ENCODE measurements at regions not wholly inside any gene's neighbourhood (a gene's known extent, or its start where the extent isn't known, plus 50 kb on each side); places are given as distances from the start of the nearest gene placed in this dataset.

DNA sequence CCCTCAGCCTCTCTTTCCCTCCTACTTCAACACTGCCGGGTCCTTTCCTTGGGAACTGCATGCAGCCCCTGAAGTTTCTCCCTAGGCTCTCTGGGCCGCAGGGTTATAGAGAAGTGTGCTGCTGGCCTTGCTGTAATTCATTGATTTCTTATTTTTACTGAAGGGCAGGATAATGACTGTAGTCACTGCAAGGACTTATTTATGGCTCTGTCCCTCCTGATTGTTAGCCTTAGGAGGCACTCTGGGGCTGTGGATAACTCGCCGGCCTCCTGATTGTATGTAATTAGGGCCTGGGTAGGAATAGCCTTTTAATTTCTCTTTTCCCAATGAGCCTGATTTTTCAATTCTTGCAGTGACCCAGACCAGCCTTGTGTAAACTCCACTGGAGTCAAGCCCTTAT is 138.3 kb upstream of the CDH13 start:
- DNase-seq, result no peak

GRCh38 chr16:82481455-82481854 is 145.3 kb upstream of the CDH13 start:
- no peak for DNase-seq

GRCh38 chr16:82476786-82477185 is 150.0 kb upstream of the CDH13 start:
- DNase-seq, result no peak

DNA sequence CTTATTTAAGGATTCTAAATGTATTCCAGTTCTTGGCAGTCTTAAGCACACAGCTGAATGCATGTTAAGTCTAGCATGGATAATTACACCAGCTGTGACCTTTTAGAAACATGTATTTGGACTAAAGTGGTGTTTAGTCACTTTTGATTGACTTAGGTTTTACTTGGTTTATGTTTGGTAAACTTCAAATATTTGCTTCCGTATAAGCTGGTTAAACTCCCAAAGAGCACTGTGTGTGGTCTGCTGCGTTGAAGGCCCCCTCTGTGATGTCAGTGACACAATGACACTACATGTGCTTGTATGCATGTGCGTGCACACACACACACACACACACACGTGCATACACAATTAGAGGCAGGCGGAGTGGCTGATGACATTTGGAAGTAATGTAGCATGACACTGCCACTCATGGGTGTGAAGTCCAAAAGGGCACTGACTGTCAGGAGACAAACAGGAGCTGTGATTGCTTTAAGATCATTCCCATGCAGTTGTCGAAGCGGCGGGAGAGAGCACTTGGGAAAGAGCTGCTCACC is 156.1 kb upstream of the CDH13 start:
- no peak for DNase-seq

- no peak for DNase-seq
These were observed 156.8 kb upstream of the CDH13 start for GRCh38 chr16:82470016-82470415.

DNA sequence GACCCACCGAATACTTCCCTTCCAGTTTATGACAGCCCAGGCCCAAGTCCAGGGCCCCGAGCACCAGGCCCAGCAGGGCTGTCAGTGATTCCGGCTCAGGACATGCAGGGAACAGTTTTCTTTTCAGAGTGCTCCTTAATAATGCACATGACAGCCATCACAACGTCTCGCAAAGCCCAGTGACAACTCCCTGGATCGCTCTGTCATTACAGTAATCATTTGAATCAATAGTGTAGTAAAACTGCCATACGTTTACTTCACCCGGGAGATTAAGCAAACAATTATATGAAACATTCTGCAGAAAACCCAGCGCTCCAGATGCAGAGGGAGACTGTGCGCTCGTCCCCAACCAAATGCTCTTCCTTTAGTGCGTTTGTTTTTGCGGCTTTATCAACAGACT is 162.6 kb upstream of the CDH13 start:
- no peak for DNase-seq

GRCh38 chr16:82460766-82461165 is 166.0 kb upstream of the CDH13 start:
- no peak for DNase-seq

DNA sequence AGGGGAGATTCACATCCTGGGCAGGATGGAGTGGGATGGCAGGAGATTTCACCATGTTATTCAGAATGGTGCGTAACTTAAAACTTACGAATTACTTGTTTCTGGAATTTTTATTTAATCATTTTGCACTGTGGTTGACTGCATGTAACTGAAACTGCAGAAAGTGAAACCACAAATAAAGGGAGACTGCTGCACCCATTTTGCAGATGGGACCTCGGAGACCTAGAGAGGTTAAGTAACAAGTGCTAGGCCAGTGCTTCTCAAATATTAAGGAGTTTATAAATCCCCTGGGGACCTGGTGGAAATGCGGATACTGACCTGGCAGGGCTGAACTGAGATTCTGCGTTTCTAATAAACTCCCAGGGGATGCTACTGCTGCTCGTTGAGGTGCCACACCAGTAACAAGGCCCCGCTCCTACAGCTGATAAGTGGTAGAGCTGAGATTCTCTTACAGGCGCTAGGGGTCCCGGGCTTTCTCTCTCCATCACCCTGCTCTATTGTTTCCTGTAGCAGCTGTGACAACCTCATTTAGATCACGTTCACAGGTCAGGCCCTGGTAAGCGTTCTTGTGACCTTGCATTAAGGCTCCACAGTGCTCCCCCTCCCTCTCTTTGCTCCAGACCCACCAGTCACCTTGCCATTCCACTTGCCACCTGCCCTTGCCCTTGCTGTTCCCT is 167.1 kb upstream of the CDH13 start:
- no peak for DNase-seq

DNA sequence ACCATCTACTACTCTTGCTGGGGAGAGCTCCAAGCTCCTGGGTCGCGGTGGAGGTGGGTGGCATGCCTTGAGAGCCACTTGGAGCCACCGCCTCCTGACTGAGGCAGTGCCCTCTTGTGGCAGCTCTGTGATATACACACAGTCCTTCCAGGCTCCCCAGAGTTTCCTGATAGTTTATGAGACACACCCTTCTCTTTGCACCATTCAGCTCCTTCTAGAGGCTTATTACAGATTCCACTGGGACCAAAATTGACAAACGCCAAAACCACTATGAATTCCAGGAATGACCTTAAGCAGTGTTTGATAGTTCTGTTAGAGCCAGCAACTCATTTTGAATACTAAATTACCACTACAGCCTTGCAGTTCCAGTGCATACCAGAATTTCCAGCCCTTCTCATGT is 170.1 kb upstream of the CDH13 start:
- DNase-seq, result peak; percentile 38 to 59

DNA sequence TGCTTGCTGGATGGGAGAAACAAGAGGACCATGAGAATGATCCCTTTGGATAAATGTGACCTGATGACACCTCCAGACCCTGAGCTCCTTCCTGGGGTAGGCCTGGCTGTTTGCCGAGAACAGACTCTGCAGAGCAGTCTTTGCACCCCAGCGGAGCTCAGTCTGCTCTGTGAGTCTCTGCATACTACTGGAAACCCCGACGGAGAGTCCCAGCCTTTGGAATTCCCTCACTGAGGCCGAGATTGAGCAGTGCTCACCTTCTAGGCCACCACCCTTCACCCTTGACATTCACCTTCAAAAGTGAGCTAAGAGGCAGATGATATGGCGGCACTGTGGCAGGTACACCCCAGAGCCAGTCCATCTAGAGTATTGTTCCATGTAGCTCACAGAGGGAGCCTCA is 172.2 kb upstream of the CDH13 start:
- no peak for DNase-seq

GRCh38 chr16:82454152-82454551 is 172.6 kb upstream of the CDH13 start:
- DNase-seq, result no peak

- no peak for DNase-seq
These were observed 174.6 kb upstream of the CDH13 start for GRCh38 chr16:82452004-82452756.

DNA sequence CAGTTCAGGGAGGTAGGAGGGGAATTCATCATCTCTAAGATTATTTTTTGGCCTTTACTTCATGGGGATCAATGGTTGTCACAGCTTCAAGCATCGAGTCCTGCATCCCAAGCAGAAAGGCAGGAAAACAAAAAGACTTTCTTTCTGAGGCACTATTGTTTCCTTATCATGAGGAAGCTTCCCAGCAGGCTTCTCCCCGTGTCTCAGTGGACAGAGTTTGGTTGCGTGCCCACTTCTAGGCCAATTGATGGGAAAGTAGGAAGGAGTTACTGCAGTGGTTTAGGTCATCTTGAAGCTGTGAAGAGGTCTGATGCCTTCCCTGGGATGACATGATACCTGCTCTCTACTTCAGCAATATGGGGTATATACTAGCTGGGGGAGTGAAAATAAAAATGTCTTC is 175.3 kb upstream of the CDH13 start:
- no peak for DNase-seq

GRCh38 chr16:82440336-82440735 is 186.4 kb upstream of the CDH13 start:
- DNase-seq, result no peak

- DNase-seq, result no peak
These were observed 187.0 kb upstream of the CDH13 start for GRCh38 chr16:82439678-82440293.

DNA sequence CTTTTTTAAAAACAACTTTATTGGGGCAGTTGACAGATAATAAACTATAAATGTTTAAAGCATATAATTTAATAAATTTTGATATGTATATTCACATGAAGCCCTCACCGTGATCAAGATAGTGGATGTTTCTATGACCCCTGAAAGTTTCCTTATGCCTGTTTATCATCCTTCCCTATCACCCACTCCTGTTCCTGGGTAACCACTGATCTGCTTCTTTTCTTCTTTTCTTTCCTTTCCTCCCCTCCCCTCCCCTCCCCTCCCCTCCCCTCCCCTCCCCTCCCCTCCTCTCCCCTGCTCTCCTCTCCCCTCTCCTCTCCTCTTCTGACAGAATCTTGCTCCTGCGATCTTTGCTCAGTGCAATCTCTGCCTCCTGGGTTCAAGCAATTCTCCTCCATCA is 193.7 kb upstream of the CDH13 start:
- no peak for DNase-seq

DNA sequence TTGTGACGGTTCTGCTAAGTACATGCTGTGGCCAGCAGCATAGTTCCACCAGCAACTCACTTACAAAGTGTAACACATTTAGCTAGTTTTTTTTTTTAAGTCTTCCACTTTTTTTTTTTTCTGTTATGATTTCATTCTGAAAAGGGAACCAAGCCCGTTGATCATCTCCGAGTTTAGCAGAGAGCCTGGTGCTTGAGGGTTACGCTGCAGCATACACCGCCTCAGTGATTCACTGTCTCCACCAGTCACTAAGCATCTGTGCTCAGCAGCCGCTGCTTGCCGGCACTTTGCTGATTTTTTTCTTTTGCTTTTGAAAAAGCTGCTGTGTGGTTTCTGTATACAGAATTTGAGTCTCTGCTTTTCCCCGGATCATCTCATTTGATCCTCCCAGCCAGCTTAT is 194.5 kb upstream of the CDH13 start:
- no peak for DNase-seq

- no peak for DNase-seq
These were observed 201.1 kb upstream of the CDH13 start for GRCh38 chr16:82425661-82426060.

GRCh38 chr16:82421851-82422250 is 204.9 kb upstream of the CDH13 start:
- DNase-seq, result no peak

DNA sequence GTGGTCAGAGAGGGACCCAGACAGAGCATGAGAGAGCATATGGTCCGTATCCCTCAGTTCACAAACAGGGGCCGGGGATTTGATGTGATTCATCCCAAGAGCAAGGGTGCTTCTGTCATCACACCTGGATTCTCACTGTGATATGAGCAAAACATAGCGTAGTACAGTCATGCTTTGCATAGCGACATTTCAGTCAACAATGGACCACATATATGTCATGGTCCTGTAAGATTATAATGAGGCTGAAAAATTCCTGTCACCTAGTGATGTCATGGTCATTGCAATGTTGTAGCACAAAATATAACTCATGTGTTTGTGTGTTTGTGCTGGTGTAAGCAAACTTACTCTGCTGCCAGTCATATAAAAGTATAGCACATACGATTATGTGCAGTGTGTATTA is 207.4 kb upstream of the CDH13 start:
- DNase-seq, result no peak

DNA sequence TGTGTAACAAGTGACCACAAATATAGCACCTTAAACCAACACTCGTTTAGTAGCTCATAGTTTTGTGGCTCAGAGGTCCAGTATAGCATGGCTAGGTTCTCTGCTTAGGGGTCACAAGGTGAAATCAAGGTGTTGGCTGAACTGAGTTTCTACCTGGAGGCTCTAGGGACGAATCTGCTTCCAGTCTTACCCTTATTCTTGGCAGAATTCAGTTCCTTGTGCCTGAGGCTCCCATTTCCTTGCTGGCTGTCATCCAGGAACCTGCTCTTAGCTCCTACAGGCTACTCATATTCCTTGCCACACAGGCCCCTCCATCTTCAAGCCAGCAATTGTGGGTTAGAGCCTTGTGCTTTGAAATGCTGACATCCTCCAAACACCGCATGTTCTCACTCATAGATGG is 212.3 kb upstream of the CDH13 start:
- DNase-seq, result no peak

DNA sequence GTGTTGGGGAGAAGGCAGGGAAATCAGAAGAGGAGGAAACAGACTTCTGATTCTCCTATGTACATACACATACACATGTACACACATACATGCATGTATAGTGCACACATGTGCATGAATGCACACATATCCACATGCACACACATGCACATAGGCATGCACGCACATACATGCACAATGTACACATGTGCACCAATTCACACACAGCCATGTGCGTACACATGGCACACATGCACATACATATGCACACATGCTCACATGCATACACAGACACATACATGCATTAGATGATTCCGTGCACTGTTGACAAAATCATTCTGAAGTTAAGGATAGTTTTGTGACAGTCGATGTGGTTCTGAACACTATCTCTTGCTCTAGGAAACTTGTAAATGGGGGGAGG is 214.0 kb upstream of the CDH13 start:
- no peak for DNase-seq

DNA sequence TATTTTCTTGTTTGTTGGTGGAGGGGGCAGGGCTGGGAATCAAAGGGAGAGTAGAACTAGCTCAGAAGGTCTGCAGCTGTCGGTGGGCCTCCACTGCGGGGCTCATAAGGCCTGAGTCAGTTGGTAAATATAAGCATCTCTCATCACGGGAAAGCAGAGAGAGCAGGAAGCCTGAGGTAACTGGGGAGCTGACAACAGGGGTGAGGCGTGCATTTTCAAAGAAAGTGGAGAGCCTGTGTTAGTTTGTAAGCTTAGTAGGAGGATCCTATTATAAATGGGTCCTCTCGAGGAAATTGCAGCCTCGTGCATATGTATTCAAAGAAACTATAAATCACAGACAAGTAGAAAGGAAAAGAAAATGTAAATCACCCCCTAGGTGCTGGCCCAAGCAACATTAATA is 221.0 kb upstream of the CDH13 start:
- DNase-seq, result no peak
